Inflammatory macrophage treated with lipopolysaccharide for 1 hour (primary cell): ENCODE measurements at regions not wholly inside any gene's neighbourhood (a gene's known extent, or its start where the extent isn't known, plus 50 kb on each side); places are given as distances from the start of the nearest gene placed in this dataset.
"Not testable (repeated sequence)": the region's sequence is repeated elsewhere in the genome, so short reads cannot be mapped to it uniquely, and the experiment has no call there.

Experiments
- DNase-seq, 2 donors: peaks; one replicate each; pipeline ENCODE4 v3.0.0-alpha.2; 2020 to 2022

DNA sequence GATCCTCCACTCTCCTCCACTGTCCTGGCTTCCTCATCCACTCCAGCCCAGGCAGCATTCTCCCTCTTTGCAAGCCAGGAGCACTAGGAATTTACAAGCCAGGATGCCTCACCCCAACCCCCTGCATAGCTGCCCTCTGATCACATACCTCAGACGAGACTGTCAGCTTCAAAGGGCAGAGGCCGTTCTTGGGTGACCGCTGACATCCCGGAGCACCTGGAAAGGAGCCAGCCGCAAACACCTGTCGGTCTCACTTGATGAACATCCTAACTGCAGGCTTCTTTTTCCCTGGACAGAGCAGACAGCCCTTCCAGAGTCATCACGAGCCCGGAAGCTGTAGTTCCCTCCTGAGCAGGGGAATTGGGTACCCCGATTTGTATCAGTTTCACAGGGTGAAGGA is 451.3 kb upstream of the B3GAT1 start:
- no peak for DNase-seq

DNA sequence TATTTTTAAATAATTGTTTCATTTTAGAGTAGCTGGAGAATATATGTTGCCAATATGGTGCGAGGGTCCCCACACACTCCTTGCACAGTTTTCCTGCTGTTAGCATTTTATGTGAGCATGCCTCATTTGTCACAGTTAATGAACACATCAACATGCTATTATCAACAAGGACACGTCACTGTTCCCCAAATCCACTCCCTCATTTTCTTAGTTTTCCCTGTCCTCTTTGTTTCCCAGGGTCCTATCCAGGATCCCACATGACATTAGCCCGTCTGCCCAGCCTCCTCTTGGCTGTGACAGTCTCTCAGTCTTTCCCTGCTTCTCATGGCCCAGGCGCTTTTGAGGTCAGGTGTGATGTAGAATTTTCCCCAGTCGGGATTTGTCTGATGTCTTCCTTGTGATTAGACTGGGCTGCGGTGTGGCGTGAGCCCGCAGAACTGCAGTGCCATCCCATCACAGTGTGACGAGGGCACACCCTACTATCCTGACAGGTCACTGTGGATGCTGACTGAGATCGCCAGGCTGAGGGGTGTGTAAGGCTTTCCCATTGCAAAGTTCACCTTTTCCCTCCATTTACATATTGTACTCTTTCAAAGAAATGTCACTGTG is 450.6 kb upstream of the B3GAT1 start:
- DNase-seq, result no peak

DNA sequence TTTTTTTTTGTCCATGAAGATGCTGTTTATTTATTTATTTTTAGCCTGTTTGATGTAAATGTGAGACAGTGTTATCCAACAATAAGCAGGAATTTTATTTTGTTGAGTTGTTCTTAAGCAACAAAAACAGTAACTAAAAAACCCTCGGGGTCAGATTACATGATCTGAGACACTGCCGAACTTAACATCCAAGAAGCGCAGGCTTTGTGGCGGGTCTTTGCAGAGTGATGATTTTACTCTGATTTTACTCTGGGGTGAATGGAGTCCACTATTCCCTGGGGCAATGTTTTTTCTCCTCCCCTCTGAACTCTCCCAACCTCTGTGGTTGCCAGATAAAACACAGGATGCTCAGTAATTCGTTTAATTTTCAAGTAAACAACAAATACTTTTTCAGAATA is 450.1 kb upstream of the B3GAT1 start:
- no peak for DNase-seq

DNA sequence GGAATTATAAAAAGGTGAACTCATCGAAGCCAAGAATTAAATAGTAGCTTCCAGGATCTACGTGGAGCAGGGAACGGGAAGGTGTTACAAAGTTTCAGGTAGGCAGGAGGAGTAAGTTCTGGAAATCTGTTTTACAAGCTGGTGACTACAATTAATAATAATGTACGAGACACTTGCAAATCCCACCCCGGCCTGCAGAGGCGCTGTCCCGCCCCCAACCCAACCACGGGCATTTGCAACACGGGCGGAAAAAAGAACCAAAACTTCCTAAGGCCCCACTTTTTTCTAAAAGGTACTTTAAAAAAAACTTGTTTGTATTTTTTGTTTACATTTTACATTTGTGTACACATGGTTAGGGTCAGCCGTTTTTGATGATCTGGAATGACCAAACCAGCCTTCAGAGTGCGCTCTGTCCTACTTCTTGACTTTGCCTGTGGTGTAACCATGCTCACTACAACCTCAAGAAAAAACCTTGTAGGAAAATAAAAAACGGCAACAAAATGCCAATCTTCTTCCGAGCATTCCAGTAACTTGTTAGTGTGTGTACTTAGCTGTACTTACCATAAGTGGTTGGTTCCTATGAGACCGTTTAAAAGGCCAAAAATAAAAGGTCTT is 449.6 kb upstream of the B3GAT1 start:
- DNase-seq, result no peak

DNA sequence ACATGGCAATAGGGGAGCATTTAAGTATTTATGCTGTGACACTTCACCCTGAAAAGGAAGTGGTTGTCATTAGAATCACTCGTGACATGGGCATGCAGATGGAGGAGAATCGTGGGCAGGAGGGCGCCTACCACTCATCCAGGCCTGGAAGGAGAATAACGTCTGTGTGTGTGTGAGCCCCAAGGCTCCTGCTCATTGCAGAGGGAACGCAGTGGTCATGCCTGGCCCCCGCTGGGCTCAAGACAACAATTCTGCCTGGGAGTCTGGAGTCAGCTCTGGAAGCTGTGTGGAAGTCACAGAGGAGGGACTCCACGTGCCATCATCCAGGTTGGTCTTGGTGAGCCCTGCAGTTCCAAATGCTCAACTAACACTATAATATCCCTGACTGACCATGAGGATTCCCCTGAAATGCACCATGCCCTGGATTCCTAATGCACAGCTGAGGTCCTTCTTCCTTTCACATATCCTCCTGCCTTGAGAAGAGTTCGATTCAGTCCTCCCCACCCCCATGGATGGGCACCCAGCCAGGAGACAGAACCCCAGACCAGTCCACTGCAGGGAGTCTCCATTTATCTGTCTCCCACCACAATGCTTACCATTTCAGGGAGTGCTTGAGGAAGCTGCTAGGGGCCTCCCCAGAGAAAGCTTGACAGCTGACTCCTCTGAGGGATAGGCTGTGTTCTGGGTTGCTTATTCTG is 446.9 kb upstream of the B3GAT1 start:
- no peak for DNase-seq

DNA sequence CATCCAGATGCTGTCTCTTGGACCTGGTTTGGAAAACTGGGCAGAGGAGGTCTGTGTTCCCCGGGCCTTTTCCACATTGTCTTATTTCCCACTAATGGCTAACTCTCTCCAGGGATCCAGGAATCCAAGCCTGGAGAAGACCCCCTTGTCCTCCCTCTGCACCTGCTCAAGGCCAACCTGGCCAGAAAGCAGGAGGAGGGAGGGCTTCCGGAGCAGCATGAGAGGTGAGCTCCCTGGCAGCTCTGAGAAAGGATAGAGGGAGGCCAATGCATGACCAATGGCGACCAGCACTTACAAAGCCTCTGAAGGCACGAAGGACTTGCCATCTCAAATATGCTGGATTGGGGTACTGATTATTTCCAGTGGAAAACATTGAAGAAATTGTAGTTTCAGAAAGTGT is 445.0 kb upstream of the B3GAT1 start:
- no peak for DNase-seq

DNA sequence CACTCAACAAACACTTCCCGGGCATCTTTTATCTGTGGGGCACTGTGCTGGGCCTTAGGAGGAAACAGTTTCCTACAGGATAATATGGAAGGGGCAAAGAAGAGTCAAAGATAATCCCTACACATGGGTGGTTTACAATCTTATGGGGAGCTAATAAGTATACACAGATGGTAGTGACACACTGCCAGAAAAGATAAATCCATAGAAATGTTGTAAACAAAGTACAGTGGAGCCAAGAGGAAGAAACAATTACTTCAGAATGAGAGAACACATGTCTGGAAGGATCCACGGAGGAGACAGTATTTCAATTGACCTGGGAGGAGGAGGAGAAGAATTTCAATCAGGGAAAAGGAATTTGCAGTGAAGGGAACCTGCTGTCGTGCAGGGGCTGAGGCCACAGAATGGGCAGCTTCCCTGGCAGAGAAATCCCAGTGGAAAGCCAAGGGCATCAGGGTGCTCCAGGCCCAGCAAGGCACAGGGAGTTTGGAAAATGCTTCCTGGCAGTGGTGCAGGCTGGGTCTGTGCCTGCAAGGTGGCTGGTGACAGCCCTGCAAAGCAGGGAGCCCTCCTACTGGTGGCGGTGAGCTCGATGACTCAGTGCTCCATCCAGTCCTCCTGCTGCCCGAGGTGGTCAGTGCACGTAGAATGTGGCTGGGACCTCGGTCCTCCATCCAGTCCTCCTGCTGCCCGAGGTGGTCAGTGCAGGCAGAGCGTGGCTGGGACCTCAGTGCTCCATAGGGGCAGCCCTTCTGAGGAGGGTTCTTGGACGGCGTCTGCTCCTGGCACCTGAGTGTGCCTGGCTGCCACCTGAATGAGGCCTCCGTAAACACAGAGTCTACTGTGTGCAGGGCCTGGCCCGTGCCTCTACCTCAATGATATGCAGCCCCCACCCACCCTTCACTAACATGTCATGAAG is 444.3 kb upstream of the B3GAT1 start:
- DNase-seq, result no peak

DNA sequence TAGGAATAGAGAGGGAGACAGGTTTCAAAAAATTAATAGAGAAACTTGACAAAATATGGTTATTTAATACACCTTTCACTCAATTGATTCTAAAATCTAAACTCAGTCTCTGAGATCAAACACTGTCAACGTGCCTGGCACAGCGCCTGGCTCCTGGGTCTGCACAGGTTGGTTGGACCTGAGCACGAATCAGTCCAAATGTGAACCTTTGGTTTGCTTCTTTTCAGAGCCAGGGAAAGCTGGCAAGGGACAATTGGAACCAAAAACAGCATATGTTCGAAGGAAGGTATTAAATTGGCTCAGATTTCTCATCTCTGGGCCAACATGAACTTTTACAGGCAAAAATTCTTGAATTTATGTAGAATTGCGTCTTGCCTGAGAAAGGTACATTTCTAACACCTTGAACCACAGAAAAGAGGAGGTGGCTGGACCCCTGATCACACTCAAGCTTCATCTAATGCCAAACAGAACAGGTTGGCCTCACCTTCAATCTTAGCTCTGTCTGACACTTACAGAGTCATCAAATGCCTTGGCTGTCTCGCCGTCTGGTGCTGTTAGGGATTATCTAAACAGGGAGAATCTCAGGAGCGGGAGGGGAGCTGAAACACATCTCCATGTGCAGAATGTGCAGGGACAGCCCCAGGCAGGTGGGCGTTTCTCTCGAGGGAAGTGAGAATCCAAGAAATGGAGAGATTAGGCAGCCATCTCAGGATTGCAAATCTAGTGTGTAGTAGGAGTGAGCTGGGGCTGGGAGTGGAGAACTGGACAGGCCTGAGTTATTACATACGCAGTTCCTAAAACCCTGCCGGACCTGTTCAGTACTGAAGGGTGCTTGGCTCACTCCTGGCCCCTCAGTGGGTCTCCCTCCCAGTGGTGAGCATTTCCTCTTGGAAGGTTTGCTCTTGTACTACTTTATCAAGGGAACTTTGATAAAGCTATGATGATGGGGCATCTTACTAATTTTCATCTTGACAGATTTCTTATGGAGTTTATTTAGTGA is 442.2 kb upstream of the B3GAT1 start:
- DNase-seq, result no peak

DNA sequence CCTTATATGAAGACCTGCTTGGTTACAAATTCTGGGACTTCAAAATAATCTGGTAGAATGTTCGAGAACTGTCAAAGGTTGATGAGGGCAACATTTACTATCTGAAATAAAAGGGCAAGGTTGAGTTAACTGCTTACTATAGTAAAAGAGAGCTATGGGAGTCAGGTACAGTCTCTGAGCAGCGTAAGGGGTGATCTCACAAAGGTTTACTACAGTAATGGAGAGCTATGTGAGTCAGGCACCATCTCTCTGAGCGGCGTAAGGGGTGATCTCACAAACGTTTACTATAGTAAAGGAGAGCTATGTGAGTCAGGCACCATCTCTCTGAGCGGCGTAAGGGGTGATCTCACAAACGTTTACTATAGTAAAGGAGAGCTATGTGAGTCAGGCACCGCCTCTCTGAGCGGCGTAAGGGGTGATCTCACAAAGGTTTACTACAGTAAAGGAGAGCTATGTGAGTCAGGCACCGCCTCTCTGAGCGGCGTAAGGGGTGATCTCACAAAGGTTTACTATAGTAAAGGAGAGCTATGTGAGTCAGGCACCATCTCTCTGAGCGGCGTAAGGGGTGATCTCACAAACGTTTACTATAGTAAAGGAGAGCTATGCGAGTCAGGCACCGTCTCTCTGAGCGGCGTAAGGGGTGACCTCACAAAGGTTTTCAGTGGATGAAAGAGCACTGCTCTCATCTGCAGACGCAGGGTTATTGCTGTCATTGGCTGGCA is 439.6 kb upstream of the B3GAT1 start:
- DNase-seq, result not testable (repeated sequence)

DNA sequence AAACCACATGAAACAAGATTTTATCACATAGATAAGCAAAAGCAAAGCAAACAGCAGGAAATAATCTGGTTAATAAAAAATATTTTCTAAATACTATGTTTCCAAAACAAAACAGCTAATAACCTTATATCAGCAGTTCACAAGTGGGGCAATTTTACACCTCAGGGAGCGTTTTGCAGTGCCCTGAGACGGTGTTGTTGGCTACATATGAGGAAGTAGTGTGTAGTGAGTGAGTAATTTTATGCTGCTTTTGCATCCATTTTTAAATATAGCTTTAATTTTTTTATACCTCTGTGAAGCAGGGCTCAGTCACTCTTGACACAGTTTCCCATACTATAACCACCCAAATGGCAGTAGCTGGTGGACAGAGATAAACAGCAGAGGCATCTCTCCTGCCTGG is 438.5 kb upstream of the B3GAT1 start:
- DNase-seq, result no peak

DNA sequence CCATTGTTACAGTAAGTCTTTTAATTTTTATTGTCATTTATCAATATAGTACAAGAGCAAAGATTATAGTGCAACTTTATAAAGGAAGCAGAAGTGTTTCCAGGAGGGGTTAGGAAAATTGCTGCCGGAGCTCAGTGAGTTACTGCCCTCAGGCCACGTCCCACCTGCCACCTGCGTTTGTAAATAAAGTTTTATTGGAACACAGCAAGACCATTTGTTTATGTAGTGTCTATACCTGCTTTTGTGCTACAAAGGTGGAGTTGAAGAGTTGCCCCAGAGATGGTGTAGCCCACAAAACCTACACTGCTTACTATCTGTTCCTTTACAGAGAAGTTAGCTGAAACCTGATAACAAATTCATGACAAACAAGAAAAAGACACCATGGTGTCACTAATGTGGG is 437.8 kb upstream of the B3GAT1 start:
- DNase-seq, result no peak

DNA sequence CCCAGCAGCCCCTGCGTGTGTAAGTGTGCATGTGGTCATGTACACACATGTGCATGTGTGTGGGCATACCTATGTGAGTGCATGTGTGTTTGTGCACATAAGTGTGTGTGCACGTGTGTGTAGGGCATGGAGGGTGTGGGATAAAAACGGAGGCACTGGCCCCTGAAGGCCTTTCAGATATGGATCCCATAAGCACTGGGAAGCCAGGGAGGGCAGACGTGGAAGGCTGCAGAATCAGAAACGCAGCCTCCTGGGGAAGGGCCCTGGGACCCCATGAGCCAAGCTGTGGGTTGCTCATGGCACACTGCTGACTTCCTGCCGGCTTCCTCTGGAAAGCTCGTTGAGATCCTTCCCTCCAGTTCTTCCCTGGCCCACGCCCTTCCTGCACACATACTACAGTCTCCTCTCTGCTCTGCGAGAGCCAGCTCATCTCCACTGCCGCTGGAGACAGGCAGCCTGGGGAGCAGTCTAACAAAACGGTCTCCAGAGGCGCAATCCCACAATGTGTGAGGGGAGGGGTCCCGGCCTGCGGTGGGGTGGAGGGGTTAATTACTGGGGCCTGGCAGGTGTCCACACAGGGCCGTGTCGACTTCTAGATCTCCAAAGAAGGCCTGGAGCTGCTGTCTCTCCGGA is 435.2 kb upstream of the B3GAT1 start:
- no peak for DNase-seq

DNA sequence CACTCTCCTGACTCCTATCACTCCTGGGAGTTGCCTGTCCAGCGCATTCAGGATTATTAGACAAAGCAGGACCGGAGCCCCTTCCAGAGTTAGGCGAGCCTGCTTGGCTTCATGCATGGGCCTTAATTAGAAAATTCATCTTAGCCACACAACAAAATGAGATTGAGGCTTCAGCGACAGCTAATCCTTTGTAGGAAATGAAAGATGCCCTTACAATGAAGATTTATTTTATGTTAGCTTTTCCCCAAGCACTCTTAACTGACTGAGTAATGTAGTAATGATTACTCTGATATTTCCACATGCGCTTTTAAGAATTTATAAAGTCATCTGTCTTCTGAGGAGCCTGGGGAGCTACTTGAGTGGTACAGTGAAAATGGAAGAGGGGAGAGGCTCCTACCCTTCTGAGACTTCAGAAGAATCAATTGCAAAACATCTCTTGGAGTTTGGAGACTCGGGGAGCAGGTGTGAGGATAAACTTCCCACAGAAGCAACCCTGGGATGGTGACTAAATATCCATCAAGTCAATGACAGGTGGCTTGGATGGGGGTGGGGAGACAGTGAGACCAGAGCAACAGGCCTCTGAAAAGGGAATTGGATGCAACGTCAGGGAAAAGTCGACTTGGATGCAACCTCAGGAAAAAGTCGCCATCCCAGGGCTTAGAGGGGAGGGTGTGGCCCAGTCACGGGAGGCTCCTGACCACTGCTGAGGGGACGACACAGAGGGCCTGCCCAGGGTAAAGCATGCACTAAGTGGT is 434.5 kb upstream of the B3GAT1 start:
- no peak for DNase-seq

DNA sequence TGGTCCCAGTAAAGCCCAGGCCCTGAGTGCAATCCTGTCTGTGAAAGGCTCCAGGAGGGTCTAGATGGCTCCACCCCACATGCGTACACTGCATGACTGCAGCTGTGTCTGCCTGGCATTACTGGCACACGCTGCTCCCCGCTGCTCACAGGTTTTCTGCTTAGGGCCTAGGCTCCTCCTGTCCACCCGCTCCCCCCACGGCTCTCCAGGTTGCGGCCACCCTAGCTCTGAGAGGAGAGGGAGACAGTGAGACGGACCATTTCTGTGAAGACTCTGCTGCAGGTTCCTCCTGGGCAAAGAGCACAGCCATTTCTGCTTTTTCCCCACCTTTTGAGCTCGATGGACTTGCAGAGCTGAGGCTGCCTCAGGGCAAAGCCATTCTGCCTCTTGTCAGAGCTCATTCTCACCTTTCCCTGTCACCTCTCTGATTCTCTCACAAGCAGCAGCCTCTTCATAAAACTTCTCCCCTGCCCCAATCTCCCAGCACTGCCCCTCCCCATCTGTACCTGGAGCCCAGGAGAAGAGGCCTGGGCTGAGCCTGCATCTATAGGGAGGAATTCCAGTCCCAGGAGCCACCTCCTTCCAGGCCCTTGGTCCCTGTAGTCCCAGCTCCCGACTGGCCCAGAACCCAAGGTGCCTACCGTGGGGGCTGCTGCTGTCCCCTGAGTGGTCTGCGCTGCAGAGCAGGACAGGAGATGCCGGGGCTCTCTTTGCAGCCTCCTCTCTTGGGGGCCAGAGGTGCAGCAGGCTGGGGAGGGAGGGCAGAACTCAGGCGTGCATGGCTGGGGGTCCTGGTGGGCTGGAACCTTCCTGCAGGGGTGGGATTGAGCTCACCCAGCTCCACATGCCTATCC is 433.7 kb upstream of the B3GAT1 start:
- DNase-seq, result no peak

DNA sequence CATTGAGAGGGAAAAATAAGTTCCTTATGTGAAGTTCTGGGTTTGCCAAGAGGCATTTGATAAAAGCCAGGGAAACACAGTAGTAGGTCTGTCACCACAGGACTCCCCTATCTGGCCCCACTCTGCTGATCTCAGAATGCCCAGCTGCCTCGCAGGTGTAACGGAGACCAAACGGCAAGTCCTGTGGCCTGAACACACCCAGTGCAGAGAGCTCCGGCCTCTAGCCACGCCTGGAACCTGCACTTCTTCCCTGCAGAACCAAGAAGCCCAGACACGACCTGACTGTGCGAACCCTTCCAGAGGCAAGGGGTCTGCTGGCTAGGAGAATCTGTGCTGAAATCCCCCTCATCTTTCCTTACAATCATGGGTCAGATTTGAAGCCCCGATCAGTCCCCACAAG is 432.8 kb upstream of the B3GAT1 start:
- DNase-seq, result no peak

DNA sequence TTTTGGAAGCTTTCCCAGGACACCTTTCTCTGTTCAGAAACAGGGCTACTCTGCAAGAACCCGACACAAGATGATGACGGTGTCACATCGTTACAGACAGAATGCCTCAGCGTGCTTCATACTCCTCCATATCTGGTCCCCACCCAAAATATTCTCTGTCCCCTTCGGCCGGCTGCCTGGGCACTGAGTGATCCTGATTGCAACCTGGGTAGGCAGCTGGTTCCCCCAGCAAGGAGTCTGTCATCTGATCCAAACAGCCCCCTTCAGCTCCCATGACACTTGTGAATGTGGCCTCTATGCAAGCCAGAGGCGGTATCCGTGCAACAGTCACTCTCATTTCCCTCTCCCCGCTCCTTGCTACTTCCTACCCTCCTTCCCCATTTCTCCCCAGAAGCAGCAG is 431.7 kb upstream of the B3GAT1 start:
- DNase-seq, result no peak

DNA sequence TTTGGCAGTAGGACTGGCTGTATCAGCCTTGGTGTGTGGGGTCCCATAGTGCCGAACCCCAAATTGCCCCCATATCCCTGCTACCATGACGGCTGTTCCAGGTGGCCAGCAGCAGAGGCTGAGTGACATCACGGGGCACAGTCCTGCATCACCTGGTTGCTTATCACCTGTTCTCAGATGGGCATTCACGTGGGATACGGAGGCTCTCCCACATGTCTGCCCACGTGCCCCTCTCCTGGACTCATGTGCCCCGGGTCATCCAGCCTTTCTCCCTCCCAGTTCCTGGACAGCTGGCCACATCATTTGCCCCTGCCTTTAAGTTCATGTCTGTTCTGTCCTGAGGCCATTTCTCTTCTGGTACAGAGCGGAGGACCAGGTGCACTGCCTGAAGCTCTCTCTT is 431.0 kb upstream of the B3GAT1 start:
- no peak for DNase-seq

DNA sequence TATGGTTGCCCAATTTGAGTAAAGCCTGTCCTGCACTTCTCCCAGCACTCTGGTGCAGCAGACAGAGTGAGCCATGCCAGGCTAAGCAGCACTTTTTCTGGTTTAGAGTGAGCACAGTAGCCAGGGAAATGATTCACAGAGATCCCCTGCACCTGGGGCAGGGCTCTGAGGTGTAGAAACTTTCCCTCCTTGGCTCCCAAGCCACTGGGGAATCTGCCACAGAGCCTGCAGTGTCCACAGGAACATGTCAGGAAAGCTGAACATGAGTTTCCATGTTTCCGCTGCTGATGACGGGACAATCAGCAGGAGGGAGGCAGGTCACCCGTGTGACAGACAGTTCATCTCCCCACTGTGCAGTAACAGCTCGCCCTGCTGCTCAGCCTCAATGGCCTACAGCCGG is 429.9 kb upstream of the B3GAT1 start:
- DNase-seq, result no peak

DNA sequence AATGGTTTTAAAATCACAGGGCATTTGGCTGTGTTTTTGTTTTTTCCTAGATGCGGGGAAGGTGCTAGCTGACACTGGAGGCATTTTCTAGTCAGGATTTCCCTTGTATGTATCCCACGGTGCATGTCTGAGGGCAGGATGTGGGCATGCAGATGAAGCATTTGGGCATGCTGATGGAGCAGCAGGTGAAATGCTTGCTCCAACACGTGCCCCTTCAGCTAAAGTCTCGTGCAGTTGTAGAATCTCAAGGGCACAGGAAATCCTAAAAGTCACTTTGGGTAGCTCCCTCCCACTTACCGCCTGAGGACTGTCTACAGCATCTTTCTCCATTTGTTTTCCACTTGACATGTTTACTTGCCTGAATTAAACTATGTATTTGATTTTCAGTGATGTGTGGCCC is 429.4 kb upstream of the B3GAT1 start:
- DNase-seq, result no peak
